GM21717 (cell line): ENCODE measurements at regions not wholly inside any gene's neighbourhood (a gene's known extent, or its start where the extent isn't known, plus 50 kb on each side); places are given as distances from the start of the nearest gene placed in this dataset.

ENCODE experiments used
- ATAC-seq: cut with Tn5 transposase; IDR thresholded peaks from one replicate; pipeline ENCODE4 v1.9.1; 2021; ENCODE audit warnings: mild to moderate bottlenecking, moderate library complexity; ENCODE audit not compliant: unreplicated experiment

DNA sequence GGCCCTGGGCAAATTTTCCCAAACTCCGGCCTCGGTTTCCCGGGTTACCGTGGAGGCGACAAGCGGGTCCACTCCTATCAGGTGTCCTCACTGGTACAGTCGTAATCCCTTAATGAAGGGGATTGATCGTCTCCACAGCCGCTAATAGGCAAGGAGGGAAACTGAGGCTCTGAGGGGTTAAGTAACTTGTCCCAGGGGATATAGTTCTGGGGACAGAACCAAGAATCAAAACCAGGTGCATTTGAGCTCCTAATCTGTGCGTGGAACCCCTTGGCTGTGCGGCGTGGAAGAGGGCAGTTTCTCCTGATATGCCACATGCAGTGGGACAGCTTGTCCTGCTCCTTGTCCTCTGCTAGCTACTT is 157.2 kb downstream of the CYRIA start:
- ATAC-seq, result no peak

GRCh38 chr2:16507655-16508489 is 157.8 kb downstream of the CYRIA start:
- no peak for ATAC-seq

- ATAC-seq, result no peak
Observed at GRCh38 chr2:16506366-16506765, 159.3 kb downstream of the CYRIA start.

- ATAC-seq, result no peak
Observed at GRCh38 chr2:16496426-16497388, 168.9 kb downstream of the CYRIA start.

DNA sequence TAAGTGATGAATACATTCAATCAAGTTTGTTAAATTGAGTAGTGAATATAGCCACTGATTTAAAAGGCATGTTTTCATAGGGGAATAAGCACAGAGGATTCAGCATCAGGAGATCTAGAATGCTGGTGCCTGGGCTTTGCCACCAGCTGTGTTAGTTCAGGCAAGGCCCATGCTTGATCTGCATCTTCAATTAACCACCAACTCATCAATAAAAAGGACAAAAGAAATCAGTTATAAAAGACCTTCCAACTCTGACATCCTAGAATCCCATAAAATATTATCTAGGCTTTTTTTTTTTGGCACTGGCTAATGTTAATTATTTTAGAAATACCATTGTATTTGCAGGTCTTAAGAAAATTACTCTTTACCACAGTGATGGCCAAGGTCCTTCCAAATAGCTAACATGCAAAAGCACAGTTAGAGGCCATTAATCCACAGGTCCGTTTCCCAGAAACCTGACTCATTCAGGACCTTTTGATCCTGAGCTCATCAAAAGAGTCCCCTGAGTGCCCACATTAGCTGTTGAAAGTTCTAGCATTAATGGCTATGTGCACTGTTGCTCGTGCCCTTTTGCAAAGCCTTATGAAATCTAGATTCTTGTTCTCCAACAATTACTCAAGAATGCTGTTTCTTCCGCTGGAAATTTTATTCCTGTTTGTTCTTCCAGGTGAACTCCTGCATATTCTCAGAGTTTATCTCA is 170.0 kb downstream of the CYRIA start:
- no peak for ATAC-seq

GRCh38 chr2:16494836-16495508 is 170.7 kb downstream of the CYRIA start:
- ATAC-seq, result no peak

GRCh38 chr2:16493788-16494187 is 171.8 kb downstream of the CYRIA start:
- ATAC-seq, result no peak

GRCh38 chr2:16487686-16488085 is 177.9 kb downstream of the CYRIA start:
- no peak for ATAC-seq

DNA sequence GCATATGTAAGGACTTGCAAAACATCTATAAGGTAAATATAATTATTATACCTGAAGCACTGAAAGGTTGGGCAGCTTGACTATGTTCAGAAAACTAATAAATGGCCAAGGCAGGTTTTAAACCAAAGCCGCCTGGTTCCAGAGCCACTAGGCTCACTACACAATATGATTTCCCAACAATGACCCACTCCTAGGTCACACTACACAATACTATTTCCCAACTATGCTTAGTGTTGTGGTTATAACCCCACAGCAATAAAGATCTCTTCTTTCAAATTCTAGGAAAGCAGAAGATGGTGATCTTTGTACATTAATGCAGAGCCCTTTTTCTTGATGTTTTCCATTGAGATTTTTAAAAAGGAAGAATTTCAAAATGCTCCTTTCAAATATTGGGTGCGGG is 180.4 kb downstream of the CYRIA start:
- ATAC-seq, result no peak

GRCh38 chr2:16482460-16482859 is 183.2 kb downstream of the CYRIA start:
- no peak for ATAC-seq

- ATAC-seq, result no peak
Observed at GRCh38 chr2:16481351-16481750, 184.3 kb downstream of the CYRIA start.

DNA sequence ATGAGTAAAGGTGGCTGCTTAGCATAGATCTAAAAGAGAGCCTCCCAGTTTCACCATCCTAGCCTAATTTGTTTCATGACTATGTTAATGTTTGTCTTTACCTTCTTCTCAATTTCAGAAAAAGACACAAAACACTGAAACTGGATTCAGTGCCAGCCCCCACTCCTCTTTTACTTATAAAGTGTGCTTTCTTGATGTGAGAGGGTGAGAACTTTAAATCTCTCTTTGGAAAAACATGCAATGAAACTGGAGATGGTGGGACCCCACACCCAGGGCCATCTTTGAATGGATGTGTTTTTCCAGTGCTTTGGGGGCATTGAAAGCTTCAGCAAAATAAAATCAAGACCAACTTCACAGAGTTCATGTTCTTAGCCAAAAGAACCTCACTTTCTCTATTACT is 185.9 kb downstream of the CYRIA start:
- no peak for ATAC-seq

DNA sequence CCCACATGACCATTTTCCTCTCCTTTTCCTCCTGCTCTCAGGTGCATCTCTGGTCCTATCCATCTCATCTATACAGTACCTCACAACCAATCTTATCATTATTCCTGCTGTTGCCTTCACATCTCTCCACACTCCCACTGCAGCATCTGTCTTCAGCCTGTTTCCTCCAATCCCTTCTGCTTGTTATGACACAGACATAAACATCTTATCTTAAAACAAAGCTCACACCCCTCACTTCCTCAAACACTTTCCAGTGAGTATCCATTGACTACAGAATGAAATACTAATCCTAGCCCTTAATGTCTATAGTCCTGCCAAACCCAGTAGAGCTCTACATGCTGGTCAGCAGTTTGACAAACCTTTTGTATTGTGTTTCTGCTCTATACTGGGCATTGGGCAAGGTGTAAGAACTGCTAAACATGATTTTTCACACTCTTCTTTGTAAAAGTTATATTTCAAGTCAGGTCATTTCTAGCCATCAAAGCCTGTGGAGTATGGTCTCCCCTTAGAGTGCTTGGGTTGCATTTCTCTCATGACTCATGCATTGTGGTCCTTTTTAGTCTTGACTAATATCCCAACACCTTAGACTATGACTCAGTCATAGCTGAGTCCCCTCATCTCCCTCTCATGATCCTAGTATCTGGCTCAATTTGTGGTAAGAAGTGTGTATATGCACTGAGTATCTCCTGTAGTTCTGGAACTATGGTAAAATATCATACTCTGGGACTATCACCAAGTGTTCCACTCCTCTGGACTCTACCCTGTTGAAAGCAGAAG is 187.0 kb downstream of the CYRIA start:
- no peak for ATAC-seq

DNA sequence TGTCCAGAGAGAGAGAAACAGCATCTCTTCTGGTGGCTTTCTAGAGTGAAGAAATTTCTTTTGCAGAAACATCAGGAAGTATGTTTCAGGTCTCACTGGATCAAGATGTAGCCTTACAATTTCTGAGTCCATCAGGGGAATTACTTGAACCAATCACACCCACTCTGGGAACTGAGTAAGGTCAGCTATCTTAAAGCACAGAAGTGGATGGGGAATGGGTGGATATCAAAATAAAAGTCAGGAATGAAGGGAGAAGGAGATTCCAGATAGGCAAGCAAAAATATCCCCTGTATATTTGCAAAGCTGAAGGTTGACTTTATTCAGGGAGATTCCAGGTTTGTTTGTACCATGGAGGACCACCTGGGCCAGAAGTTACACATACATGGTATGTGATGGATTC is 188.0 kb downstream of the CYRIA start:
- ATAC-seq, result no peak

GRCh38 chr2:16476866-16477265 is 188.8 kb downstream of the CYRIA start:
- ATAC-seq, result no peak

DNA sequence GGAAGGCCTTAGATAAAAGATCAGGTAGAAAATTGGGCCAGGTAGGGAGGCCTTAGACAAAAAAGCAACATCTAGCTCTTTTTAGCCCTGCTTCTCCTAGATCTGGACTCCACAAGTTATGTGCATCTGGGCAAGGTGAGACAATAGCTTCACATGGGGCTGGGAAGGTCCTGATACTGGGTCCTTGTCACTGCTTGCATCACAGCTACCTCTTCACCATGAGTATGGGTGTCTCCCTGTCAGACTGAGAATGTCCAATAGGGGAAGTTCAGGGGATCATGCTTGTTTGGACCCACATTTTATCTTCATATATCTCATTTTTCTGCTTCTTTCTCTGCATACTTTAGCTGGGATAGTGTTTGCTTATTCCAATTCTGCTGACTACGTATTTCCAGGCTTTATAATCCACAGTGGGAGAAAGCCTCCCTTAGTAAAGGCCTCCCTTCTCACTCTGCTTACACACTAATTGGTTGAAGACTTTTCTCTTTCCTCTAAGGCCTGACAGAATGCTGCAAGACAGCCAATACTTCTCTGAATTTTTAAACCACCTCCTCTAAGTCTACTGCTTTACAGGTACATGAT is 189.6 kb downstream of the CYRIA start:
- ATAC-seq, result no peak

DNA sequence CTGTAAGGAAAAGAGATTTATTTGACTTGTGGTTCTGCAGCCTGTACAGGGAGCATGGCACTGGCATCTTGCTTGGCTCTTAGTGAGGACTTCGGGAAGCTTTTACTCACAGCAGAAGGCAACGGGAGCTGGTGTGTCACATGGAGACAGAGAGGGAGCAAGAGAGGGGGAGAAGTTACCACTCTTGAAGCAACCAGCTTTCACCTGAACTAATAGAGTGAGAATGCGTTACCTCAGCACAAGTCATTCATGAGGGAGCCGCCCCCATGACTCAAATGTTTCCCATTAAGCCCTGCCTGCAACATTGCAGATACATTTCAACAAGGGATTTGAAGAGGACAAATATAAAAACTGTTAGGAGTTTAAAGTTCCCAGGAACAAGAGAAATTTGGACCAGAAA is 190.0 kb downstream of the CYRIA start:
- no peak for ATAC-seq

GRCh38 chr2:16473575-16473974 is 192.1 kb downstream of the CYRIA start:
- ATAC-seq, result no peak

DNA sequence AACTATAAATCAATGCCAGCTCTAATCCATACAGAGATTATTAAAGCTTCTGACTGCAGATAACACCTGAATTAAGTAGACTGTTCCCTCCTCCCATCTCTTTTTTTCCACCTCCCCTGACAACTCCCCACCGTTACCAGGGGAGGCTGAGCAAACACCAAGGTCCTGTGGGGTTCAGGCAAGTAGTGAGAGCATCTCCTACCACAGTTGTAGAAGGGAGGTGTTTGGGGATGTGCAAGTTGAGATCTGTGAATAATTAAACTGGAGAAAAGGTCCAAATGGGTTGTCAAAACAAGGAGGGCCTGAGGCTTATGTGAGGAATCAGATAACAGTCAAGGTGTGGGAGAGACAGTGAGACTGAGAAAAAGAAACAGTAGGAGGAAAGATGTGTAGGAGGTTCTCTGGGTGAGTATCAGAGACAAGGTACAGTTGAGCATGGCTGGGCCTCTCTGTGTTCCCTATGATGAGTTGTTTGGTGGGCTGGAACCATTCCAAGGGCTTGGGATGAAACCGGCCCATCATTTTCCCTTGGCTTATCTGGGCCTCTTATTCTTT is 194.6 kb downstream of the CYRIA start:
- ATAC-seq, result no peak

GRCh38 chr2:16466821-16467151 is 198.8 kb downstream of the CYRIA start:
- ATAC-seq, result no peak
